ENCODE measurements at regions not wholly inside any gene's neighbourhood (a gene's known extent, or its start where the extent isn't known, plus 50 kb on each side); places are given as distances from the start of the nearest gene placed in this dataset.
"Not testable (repeated sequence)": the region's sequence is repeated elsewhere in the genome, so short reads cannot be mapped to it uniquely, and the experiment has no call there.

GRCh38 chr10:62500116-62500515, 125.9 kb downstream of the ZNF365 start:
- DNase-seq = not testable (repeated sequence)

DNA sequence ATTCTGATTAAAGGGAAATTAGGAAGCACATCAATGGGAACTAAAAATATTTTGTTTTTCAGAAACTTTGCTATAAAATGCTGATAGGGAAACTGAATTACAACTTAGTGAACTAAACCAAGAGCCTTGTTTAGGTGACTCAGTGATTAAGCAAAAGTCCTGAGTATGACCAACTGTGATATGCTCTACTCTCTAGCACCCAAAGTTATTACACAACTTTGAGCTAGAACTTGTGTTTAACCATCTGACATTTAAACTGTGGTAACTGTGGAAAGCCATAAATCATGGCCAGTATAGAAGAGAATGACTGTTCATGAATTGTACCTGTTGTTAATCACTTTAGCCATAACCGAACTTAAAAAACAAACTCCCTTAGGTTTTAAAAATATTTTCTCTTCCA, 127.4 kb downstream of the ZNF365 start:
- DNase-seq = no peak

- no peak for DNase-seq
These were observed 128.9 kb downstream of the ZNF365 start for GRCh38 chr10:62502995-62503613.

DNA sequence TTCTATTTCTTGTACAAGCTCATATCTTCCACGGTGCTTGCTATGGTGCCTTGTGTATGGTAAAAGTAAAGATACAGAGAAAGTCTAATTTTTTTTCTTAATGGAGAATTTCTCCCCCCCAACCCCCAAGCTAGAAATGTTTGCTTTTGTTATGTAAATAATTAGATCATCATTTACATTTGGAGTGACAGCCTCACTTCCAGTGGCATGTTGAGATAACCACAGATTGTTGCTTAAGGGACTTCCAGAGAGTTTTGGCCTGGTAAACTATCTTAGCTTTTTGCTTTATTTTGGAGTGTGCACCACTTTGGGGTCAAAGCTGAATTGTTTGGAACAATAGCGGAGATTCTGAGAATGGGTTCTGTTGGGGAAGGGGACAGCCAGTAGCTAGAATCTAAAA, 129.7 kb downstream of the ZNF365 start:
- no peak for DNase-seq

GRCh38 chr10:62506371-62506770, 132.2 kb downstream of the ZNF365 start:
- DNase-seq = no peak

GRCh38 chr10:62511238-62511637, 137.1 kb downstream of the ZNF365 start:
- no peak for DNase-seq

DNA sequence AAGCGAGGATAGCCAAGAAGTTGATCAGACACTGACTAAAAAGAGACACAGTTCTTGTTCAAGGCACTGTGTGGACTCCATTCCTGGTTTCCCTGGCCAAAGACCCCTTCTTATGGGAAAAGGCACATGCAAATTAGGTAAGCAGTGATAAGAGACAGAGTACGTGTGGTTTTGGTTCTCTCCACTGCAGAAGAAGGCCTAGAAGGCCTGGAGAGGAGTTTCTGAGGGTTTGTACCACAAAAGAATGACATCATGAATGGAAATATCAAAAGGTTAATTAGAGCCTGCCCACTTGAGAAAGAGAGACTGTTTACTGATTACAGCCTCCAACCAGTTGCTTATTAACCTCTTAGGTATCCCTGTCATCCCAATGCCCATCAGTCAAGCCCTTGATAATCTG, 137.5 kb downstream of the ZNF365 start:
- DNase-seq = no peak

GRCh38 chr10:62512732-62513475, 138.7 kb downstream of the ZNF365 start:
- no peak for DNase-seq

DNA sequence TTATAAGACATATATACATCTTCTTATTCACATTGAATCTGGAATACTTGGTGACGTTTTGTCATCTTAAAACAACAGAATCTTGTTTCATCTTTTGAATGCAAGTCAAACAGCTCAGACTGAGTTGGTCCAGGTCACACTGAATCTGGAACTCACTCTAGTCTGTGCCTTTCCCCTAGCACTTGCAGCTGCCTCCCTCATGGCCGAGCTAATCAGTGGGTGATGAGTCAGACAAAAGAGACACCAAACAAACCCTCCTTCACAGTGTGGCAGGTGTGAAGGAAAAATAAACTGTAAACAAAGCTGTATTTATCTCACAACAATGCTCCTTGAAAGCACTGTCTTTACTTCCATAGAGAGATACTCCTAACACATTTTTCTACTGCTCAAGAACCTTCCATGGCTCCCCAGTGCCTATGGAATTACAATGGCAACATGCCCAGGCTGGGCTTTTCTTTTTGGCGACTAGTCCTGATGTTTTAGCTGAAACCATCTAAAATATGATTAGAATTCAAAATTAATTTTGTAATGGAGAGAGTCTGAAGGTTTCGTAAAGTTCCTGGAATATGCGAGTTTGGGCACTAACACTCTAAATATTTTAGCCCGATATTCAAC, 140.0 kb downstream of the ZNF365 start:
- no peak for DNase-seq

DNA sequence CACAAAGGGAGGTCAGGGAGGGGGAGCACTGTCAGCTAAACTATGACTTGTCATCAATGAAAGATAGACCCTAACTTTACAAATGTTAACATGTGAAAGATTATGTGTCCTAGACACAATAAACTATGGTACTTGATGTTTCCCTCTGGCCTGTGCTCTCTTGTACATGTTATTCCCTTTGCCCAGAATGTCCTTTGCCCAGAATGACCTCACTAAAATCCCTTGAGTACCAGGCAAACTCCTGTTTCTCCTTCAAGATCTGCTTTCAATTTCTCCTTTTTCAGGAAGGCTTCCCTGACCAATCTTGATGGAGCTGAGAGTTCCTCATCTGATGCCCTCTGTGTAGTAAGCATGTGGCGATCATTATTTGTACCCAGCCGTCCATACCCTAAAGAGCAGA, 143.1 kb downstream of the ZNF365 start:
- no peak for DNase-seq

- DNase-seq = no peak
These were observed 153.1 kb downstream of the ZNF365 start for GRCh38 chr10:62527019-62527827.

GRCh38 chr10:62528441-62528840, 154.3 kb downstream of the ZNF365 start:
- peak; percentile 33 for DNase-seq

DNA sequence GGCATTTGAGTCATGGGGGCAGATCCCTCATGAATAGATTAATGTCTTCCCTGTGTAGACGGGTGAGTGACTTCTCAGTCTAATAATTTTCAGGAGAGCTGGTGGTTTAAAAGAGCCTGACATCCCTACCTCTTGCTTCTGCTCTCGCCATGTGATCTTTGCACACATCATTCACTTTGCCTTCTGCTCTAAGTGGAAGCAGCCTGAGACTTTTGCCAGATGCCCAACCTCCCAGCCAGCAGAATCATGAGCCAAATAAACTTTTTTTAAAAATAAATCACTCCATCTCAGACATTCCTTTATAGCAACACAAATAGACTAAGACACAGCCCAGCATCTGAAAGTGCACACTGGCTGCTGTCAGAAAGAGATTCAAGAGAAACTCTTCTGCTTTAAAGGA, 155.2 kb downstream of the ZNF365 start:
- no peak for DNase-seq

GRCh38 chr10:62534031-62534430, 159.9 kb downstream of the ZNF365 start:
- no peak for DNase-seq

- no peak for DNase-seq
These were observed 164.4 kb downstream of the ZNF365 start for GRCh38 chr10:62538606-62539005.

- DNase-seq = no peak
These were observed 166.2 kb downstream of the ZNF365 start for GRCh38 chr10:62540389-62540788.

DNA sequence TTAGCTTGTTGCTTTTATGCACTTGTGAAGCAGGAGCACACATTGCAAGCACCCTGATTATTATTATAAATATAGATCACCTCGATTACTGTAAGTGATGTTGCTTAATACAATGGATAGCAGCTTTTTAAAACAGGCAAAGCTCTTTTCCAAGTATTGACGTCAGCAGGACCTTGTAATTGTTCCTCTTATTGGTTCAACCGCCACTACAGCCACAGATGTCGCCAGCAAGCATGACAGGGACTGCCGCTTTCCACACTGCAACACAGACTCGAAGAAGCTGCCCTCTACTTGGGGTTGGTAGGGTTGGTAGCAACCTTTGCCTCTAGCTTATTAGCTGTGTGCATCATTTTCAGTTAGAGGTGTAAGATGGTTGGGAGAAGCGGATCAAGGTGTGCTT, 167.6 kb downstream of the ZNF365 start:
- DNase-seq = no peak

GRCh38 chr10:62543571-62544355, 169.6 kb downstream of the ZNF365 start:
- DNase-seq = no peak

DNA sequence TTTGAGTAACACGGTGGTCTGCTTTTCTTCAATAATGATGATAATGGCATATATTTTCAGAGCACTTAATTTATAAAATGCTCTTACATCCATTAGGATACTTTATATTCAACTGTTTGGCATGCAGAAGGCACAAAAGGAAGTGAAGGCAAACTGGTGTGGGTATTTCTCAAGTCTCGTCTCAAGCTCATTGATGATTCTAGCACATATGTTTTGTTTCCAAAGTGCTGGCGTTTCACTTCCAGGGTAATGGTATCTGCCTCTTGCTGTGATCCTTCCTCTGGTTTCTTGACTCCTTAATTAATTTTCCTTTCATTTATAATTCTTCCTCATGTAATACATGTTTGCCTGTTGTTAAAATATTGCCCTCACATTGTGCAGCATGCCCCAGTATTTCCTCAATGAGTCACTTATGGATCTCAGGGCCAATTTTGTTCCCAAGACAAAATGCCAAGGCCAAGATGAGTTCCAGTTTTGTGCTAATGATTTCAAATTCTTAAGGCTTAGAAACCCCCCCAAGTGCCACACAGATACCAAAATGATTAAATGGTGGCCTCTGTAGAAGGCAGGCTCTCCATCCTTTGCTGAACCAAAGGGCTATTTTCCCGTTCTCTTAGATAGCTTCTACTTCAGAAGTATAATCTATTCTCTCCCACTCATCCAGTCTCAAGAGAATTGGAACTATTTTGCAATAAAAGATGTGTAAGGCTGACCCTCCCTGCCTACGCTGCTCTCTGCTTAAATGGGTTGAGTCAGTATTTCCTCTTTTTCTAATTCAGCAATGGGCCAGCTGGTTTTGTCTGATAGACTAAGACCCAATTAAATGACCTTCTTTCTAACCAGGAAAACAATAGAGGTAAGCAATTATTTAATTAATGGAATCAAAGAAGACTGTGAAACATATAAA, 171.2 kb downstream of the ZNF365 start:
- DNase-seq = no peak

DNA sequence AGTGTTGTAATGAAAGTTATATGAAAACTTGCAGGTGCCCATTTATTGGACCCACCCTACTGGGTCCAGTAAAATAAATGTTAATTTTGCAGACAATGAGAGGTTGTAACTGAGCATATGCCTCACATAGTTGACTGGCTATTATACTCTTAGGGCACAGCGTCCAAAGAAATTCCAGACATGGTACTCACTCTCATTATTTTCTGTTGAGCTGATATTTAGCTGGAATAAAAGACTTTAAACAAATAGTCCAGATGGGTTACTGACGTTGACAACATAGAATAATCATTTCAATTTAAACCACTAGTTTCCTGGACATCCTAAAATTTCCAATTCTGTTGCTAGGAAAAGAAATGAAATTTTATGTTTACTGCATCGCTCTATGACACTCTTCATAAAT, 174.5 kb downstream of the ZNF365 start:
- DNase-seq = no peak

DNA sequence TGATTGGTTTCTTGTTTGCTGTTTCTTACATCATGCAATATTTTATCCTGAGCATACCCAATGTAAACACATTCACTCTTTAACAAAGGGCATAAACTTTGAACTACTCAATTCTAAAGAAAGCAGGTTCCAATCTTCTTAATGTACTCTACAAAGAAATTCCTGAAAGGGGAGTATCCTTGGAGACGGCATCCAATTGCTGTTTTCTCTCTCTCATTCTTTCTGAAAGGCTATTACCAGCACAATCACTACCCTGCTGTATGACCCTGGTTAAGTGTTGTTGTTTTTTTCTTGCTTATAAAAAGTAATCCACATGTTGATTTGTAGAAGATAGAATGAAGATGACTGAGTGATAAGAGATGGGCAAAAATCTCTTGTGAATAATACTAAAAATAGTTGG, 176.0 kb downstream of the ZNF365 start:
- DNase-seq = no peak

Data from KG1 (cell line).